HCT116 (cell line): ENCODE measurements at regions not wholly inside any gene's neighbourhood (a gene's known extent, or its start where the extent isn't known, plus 50 kb on each side); places are given as distances from the start of the nearest gene placed in this dataset.

ENCODE experiments used
- CTCF ChIP-seq, 3 experiments: fragments of 200-600 bp in 1 of 3; sonication (generic) in 1 of 3; IDR thresholded peaks in 2 of 3; conservative IDR thresholded peaks in 1 of 3; 2 replicates each; pipeline ENCODE4 v1.5.1; 2012 to 2017; ENCODE audit warnings: low read depth in 2 of 3, low read length in 2 of 3, antibody characterized with exemption in 1 of 3, borderline replicate concordance in 1 of 3, control low read depth in 1 of 3, mild to moderate bottlenecking in 1 of 3, mixed read lengths in 1 of 3, mixed run types in 1 of 3, moderate library complexity in 1 of 3; ENCODE audit not compliant: insufficient read depth in 1 of 3
- MAX ChIP-seq: IDR thresholded peaks from 2 replicates; pipeline ENCODE4 v1.6.1; 2012
- POLR2AphosphoS5 ChIP-seq: IDR thresholded peaks from 2 replicates; pipeline ENCODE4 v1.6.1; 2011; ENCODE audit warnings: mild to moderate bottlenecking, low read depth, low read length, moderate library complexity
- ZFX ChIP-seq: fragments of 450-650 bp; IDR thresholded peaks from 2 replicates; pipeline ENCODE4 v1.6.1; 2017

DNA sequence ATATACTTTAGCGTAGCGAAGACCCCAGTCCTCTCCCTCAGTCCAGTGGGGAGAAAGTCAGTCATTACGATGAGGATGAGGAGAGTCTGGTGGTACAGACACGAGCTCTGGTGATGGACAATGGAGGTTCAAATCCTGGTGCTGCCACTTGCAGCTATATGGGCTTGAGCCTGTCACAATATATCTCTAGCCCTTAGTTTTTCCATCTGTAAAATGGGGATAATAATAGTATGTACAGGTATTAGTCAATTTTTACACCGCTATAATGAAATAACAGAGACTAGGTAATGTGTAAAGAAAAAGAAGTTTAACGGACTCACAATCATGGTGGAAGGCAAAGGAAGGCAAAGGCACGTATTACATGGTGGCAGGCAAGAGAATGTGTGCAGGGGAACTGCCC is 237.9 kb downstream of the BCAS1 start:
- TF ChIP-seq POLR2AphosphoS5, result no peak
- no peak for TF ChIP-seq CTCF (IDR thresholded peaks at IDR 0.05 in 2 of 3, conservative IDR thresholded peaks at IDR 0.05 in 1 of 3; ENCODE audit: borderline replicate concordance in 1 of 3, insufficient read depth in 1 of 3, low read depth in 2 of 3, low read length in 2 of 3)
- TF ChIP-seq MAX, result no peak
- TF ChIP-seq ZFX, result no peak
